Breast epithelium (tissue), 4 donors: ENCODE measurements at regions not wholly inside any gene's neighbourhood (a gene's known extent, or its start where the extent isn't known, plus 50 kb on each side); places are given as distances from the start of the nearest gene placed in this dataset.

ENCODE experiments used
- DNase-seq, 2 donors: peaks; one replicate each; pipeline ENCODE4 v3.0.0-alpha.2; 2019; ENCODE audit warnings: low spot score in 2 of 2
- H3K27ac ChIP-seq, 2 donors: fragments of 200-600 bp; sonication (generic) in 1 of 2; one replicate each; pipeline ENCODE4 v1.5.1; 2016 to 2019; ENCODE audit warnings: mild to moderate bottlenecking in 1 of 2
- H3K27me3 ChIP-seq, 2 donors: fragments of 200-600 bp; sonication (generic) in 1 of 2; one replicate each; pipeline versions ENCODE4 v1.5.1 to v1.6.0; 2017 to 2019; ENCODE audit warnings: control low read depth in 1 of 2, mild to moderate bottlenecking in 1 of 2
- H3K36me3 ChIP-seq: fragments of 200-600 bp; one replicate; pipeline ENCODE4 v1.5.1; 2019
- H3K4me1 ChIP-seq, 2 donors: fragments of 200-600 bp; sonication (generic); one replicate each; pipeline ENCODE4 v1.5.1; 2016 to 2019; ENCODE audit warnings: control low read depth in 1 of 2
- H3K4me3 ChIP-seq, 3 donors: fragments of 200-600 bp; sonication (generic); 1 replicate in 2 of 3; 2 replicates in 1 of 3; pipeline ENCODE4 v1.5.1; 2016 to 2019; ENCODE audit warnings: mild to moderate bottlenecking in 3 of 3, moderate library complexity in 2 of 3
- H3K9me3 ChIP-seq, 2 donors: fragments of 200-600 bp; sonication (generic) in 1 of 2; one replicate each; pipeline ENCODE4 v1.5.1; 2016 to 2019; ENCODE audit warnings: control low read depth in 1 of 2
- CTCF ChIP-seq, 3 donors: fragments of 450-650 bp; IDR thresholded peaks; one replicate each; pipeline ENCODE4 v1.5.1; 2016 to 2017; ENCODE audit warnings: antibody characterized with exemption in 3 of 3, mild to moderate bottlenecking in 3 of 3, moderate library complexity in 3 of 3
- POLR2A ChIP-seq: fragments of 450-650 bp; IDR thresholded peaks from one replicate; pipeline ENCODE4 v1.6.1; 2016; ENCODE audit warnings: antibody characterized with exemption, mild to moderate bottlenecking, moderate library complexity
- POLR2AphosphoS5 ChIP-seq, 3 donors: sonication (generic); formaldehyde crosslinking; IDR thresholded peaks; one replicate each; pipeline ENCODE4 v1.6.1; 2017; ENCODE audit warnings: antibody characterized with exemption in 3 of 3
- intact Hi-C: fragments of 100-400 bp; cut with DNase I; formaldehyde crosslinking; loops from one replicate; pipeline ENCODE4 v1.15.1; 2023; ENCODE audit warnings: low total_unique reads

GRCh38 chr2:38207168-38207567 is 131.2 kb upstream of the CYP1B1 start:
- H3K27ac ChIP-seq, result no peak overlapping the region
- H3K4me3 ChIP-seq, result no peak overlapping the region
- no peaks in the 10 kb centered on the region for H3K27me3 ChIP-seq
- intact Hi-C loops, result no loop called here
- no peaks in the 10 kb centered on the region for H3K4me1 ChIP-seq
- H3K9me3 ChIP-seq, result peaks cover 0 to 6% of the 10 kb centered on the region in 2 donors
- no peaks in the 10 kb centered on the region for H3K36me3 ChIP-seq
- no peak for TF ChIP-seq POLR2A
- DNase-seq, result no peak

GRCh38 chr2:38203446-38203810 is 127.5 kb upstream of the CYP1B1 start:
- Histone ChIP-seq H3K4me1 (no peaks in the 10 kb centered on the region), H3K36me3 (no peaks in the 10 kb centered on the region), H3K9me3 (no peaks in the 10 kb centered on the region), H3K27ac (no peak overlapping the region), H3K4me3 (no peak overlapping the region), H3K27me3 (no peaks in the 10 kb centered on the region)
- intact Hi-C loops, result no loop called here
- TF ChIP-seq POLR2A (no peak), CTCF (IDR thresholded peaks at IDR 0.05) (no peak), POLR2AphosphoS5 (IDR thresholded peaks at IDR 0.05) (no peak)
- no peak for DNase-seq

GRCh38 chr2:38202713-38203445 is 126.9 kb upstream of the CYP1B1 start:
- H3K4me3 ChIP-seq, result no peak overlapping the region
- H3K9me3 ChIP-seq, result no peaks in the 10 kb centered on the region
- H3K27me3 ChIP-seq, result no peaks in the 10 kb centered on the region
- H3K36me3 ChIP-seq, result no peaks in the 10 kb centered on the region
- no peaks in the 10 kb centered on the region for H3K4me1 ChIP-seq
- TF ChIP-seq POLR2AphosphoS5 (IDR thresholded peaks at IDR 0.05) (no peak), POLR2A (no peak), CTCF (IDR thresholded peaks at IDR 0.05) (no peak)
- intact Hi-C loops, result no loop called here
- H3K27ac ChIP-seq, result no peak overlapping the region
- no peak for DNase-seq

GRCh38 chr2:38201784-38202183 is 125.8 kb upstream of the CYP1B1 start:
- Histone ChIP-seq H3K27ac (no peak overlapping the region), H3K9me3 (no peaks in the 10 kb centered on the region), H3K4me1 (no peaks in the 10 kb centered on the region), H3K27me3 (no peaks in the 10 kb centered on the region), H3K36me3 (no peaks in the 10 kb centered on the region), H3K4me3 (no peak overlapping the region)
- DNase-seq, result no peak
- intact Hi-C loops, result no loop called here
- TF ChIP-seq CTCF (IDR thresholded peaks at IDR 0.05) (no peak), POLR2A (no peak), POLR2AphosphoS5 (IDR thresholded peaks at IDR 0.05) (no peak)

- no peak overlapping the region for H3K27ac ChIP-seq
- H3K36me3 ChIP-seq, result no peaks in the 10 kb centered on the region
- intact Hi-C loops, result no loop called here
- H3K4me3 ChIP-seq, result no peak overlapping the region
- no peaks in the 10 kb centered on the region for H3K4me1 ChIP-seq
- H3K27me3 ChIP-seq, result no peaks in the 10 kb centered on the region
- H3K9me3 ChIP-seq, result no peaks in the 10 kb centered on the region
- TF ChIP-seq POLR2AphosphoS5 (IDR thresholded peaks at IDR 0.05), result no peak
- TF ChIP-seq POLR2A, result no peak
- no peak for TF ChIP-seq CTCF (IDR thresholded peaks at IDR 0.05)
- DNase-seq, result no peak
These were observed 124.6 kb upstream of the CYP1B1 start for GRCh38 chr2:38200598-38200997.
